Upper lobe of left lung (tissue), 4 donors: ENCODE measurements at regions not wholly inside any gene's neighbourhood (a gene's known extent, or its start where the extent isn't known, plus 50 kb on each side); places are given as distances from the start of the nearest gene placed in this dataset.

Source experiments
- CTCF ChIP-seq, 6 experiments: fragments of 450-650 bp in 4 of 6; fragments of 200-600 bp in 2 of 6; sonication (generic) in 2 of 6; IDR thresholded peaks; one replicate each; pipeline ENCODE4 v1.5.1; 2016 to 2019; ENCODE audit warnings: antibody characterized with exemption in 6 of 6
- EP300 ChIP-seq, 4 donors: sonication (generic); formaldehyde crosslinking; IDR thresholded peaks; one replicate each; pipeline ENCODE4 v1.5.1; 2017; ENCODE audit warnings: antibody characterized with exemption in 4 of 4, control low read depth in 2 of 4
- POLR2A ChIP-seq, 4 donors: fragments of 450-650 bp; IDR thresholded peaks; one replicate each; pipeline ENCODE4 v1.5.1; 2016 to 2017; ENCODE audit warnings: antibody characterized with exemption in 4 of 4, mild to moderate bottlenecking in 2 of 4
- POLR2AphosphoS5 ChIP-seq, 2 donors: sonication (generic); formaldehyde crosslinking; IDR thresholded peaks; one replicate each; pipeline ENCODE4 v1.5.1; 2017; ENCODE audit warnings: antibody characterized with exemption in 2 of 2

- TF ChIP-seq CTCF (IDR thresholded peaks at IDR 0.05) (no peak), POLR2A (IDR thresholded peaks at IDR 0.05) (no peak), POLR2AphosphoS5 (IDR thresholded peaks at IDR 0.05) (no peak), EP300 (IDR thresholded peaks at IDR 0.05) (no peak)
These were observed 116.8 kb downstream of the CDC5L start for GRCh38 chr6:44504301-44504791.
